Transverse colon (tissue), 4 donors: ENCODE measurements at regions not wholly inside any gene's neighbourhood (a gene's known extent, or its start where the extent isn't known, plus 50 kb on each side); places are given as distances from the start of the nearest gene placed in this dataset.
"Not testable (repeated sequence)": the region's sequence is repeated elsewhere in the genome, so short reads cannot be mapped to it uniquely, and the experiment has no call there.

Experiments used
- DNase-seq: peaks from one replicate; pipeline ENCODE4 v3.0.0-alpha.2; 2019
- H3K27ac ChIP-seq, 4 donors: fragments of 200-600 bp; sonication (generic); 2 replicates each; pipeline ENCODE4 v1.5.1; 2016 to 2018; ENCODE audit warnings: inconsistent platforms in 4 of 4
- H3K27me3 ChIP-seq: fragments of 200-600 bp; sonication (generic); 2 replicates; pipeline ENCODE4 v1.5.1; 2017; ENCODE audit warnings: inconsistent platforms
- H3K36me3 ChIP-seq, 4 donors: fragments of 200-600 bp; sonication (generic); 2 replicates each; pipeline ENCODE4 v1.5.1; 2017 to 2019; ENCODE audit warnings: inconsistent platforms in 4 of 4
- H3K4me1 ChIP-seq, 4 donors: fragments of 200-600 bp; sonication (generic); 2 replicates each; pipeline ENCODE4 v1.5.1; 2017 to 2020; ENCODE audit warnings: inconsistent platforms in 4 of 4
- H3K4me3 ChIP-seq, 4 donors: fragments of 200-600 bp; sonication (generic); 1 replicate in 1 of 4; 2 replicates in 3 of 4; pipeline versions ENCODE4 v1.5.1 to v1.6.1; 2017 to 2019; ENCODE audit warnings: inconsistent platforms in 4 of 4
- H3K9me3 ChIP-seq, 2 donors: fragments of 200-600 bp; sonication (generic); 2 replicates each; pipeline ENCODE4 v1.5.1; 2017 to 2019; ENCODE audit warnings: inconsistent platforms in 2 of 2
- EP300 ChIP-seq: sonication (generic); formaldehyde crosslinking; IDR thresholded peaks from one replicate; pipeline ENCODE4 v1.6.1; 2017; ENCODE audit warnings: antibody characterized with exemption, low read depth
- POLR2A ChIP-seq: fragments of 450-650 bp; IDR thresholded peaks from one replicate; pipeline ENCODE4 v1.6.1; 2016; ENCODE audit warnings: antibody characterized with exemption, mild to moderate bottlenecking, moderate library complexity
- POLR2AphosphoS5 ChIP-seq, 3 donors: sonication (generic); formaldehyde crosslinking; IDR thresholded peaks; one replicate each; pipeline ENCODE4 v1.6.1; 2016; ENCODE audit warnings: antibody characterized with exemption in 3 of 3
- WGBS, 2 donors: methylation state at CpG; one replicate each; pipeline ENCODE4 v1.1.5; 2018; ENCODE audit warnings: low coverage in 1 of 2; 5-methylcytosine and 5-hydroxymethylcytosine counted together
- in situ Hi-C, 4 donors: fragments of 200-750 bp; cut with MboI; loops; one replicate each; pipeline versions ENCODE4 v1.15.0 to v1.15.1; 2017; ENCODE audit warnings: low sequenced_read_pairs in 3 of 4, low pct_ligation_motif_present in 1 of 4, low pct_unique_long_range_greater_than_20kb in 1 of 4
- intact Hi-C: fragments of 100-400 bp; cut with DNase I; formaldehyde crosslinking; loops from one replicate; pipeline ENCODE4 v1.15.1; 2023; ENCODE audit warnings: low total_unique reads
- TF ChIP-seq, protein P1 (sequence below), 5 experiments: fragments of 200-600 bp in 3 of 5; fragments of 450-650 bp in 2 of 5; sonication (generic) in 3 of 5; IDR thresholded peaks; 1 replicate in 2 of 5; 2 replicates in 3 of 5; pipeline ENCODE4 v1.5.1; 2016 to 2017; ENCODE audit warnings: antibody characterized with exemption in 5 of 5, inconsistent platforms in 3 of 5, mild to moderate bottlenecking in 2 of 5, moderate library complexity in 1 of 5

GRCh38 chr16:31727553-31727952, 146.1 kb upstream of the ZNF267 start:
- Histone ChIP-seq H3K4me1 (no peaks in the 10 kb centered on the region), H3K4me3 (no peak overlapping the region), H3K27me3 (no peaks in the 10 kb centered on the region), H3K27ac (no peak overlapping the region), H3K9me3 (peaks cover 11 to 29% of the 10 kb centered on the region in 2 donors), H3K36me3 (peaks cover 0 to 82% (median 20%) of the 10 kb centered on the region in 4 donors)
- no peak for DNase-seq
- TF ChIP-seq POLR2A = no peak
- TF ChIP-seq POLR2AphosphoS5 (IDR thresholded peaks at IDR 0.05) = no peak
- no peak for TF ChIP-seq EP300
- TF ChIP-seq, protein P1, sequence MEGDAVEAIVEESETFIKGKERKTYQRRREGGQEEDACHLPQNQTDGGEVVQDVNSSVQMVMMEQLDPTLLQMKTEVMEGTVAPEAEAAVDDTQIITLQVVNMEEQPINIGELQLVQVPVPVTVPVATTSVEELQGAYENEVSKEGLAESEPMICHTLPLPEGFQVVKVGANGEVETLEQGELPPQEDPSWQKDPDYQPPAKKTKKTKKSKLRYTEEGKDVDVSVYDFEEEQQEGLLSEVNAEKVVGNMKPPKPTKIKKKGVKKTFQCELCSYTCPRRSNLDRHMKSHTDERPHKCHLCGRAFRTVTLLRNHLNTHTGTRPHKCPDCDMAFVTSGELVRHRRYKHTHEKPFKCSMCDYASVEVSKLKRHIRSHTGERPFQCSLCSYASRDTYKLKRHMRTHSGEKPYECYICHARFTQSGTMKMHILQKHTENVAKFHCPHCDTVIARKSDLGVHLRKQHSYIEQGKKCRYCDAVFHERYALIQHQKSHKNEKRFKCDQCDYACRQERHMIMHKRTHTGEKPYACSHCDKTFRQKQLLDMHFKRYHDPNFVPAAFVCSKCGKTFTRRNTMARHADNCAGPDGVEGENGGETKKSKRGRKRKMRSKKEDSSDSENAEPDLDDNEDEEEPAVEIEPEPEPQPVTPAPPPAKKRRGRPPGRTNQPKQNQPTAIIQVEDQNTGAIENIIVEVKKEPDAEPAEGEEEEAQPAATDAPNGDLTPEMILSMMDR (IDR thresholded peaks at IDR 0.05) = no peak
- in situ Hi-C loops (no loop called here), intact Hi-C loops (no loop called here)

- no peak overlapping the region for H3K27ac ChIP-seq
- H3K9me3 ChIP-seq = peaks cover 41 to 59% of the 10 kb centered on the region in 2 donors
- DNase-seq = no peak
- in situ Hi-C loops (no loop called here), intact Hi-C loops (no loop called here)
- H3K4me3 ChIP-seq = no peak overlapping the region
- H3K4me1 ChIP-seq = no peaks in the 10 kb centered on the region
- 97 to 100% methylated on average over 1 to 3 of the region's 3 CpGs for WGBS, 2 donors
- TF ChIP-seq, protein P1 (IDR thresholded peaks at IDR 0.05) = no peak
- no peak for TF ChIP-seq POLR2A
- no peak for TF ChIP-seq EP300
- TF ChIP-seq POLR2AphosphoS5 (IDR thresholded peaks at IDR 0.05) = no peak
- H3K27me3 ChIP-seq = no peaks in the 10 kb centered on the region
- peaks cover 0 to 91% (median 24%) of the 10 kb centered on the region in 4 donors for H3K36me3 ChIP-seq
Measured at GRCh38 chr16:31734265-31734664, 139.3 kb upstream of the ZNF267 start.

- H3K4me1 ChIP-seq, DNase-seq, H3K27me3 ChIP-seq, H3K27ac ChIP-seq, intact Hi-C loops, in situ Hi-C loops, H3K4me3 ChIP-seq: not testable (repeated sequence)
- peaks cover 82 to 89% of the 10 kb centered on the region in 2 donors for H3K9me3 ChIP-seq
- peaks cover 0 to 70% (median 27%) of the 10 kb centered on the region in 4 donors for H3K36me3 ChIP-seq
Measured at GRCh38 chr16:31745098-31745497, 128.5 kb upstream of the ZNF267 start.

- Histone ChIP-seq H3K9me3 (peaks cover 82 to 89% of the 10 kb centered on the region in 2 donors), H3K27ac (no peak overlapping the region), H3K36me3 (peaks cover 0 to 65% (median 27%) of the 10 kb centered on the region in 4 donors), H3K4me3 (no peak overlapping the region), H3K27me3 (no peaks in the 10 kb centered on the region), H3K4me1 (no peaks in the 10 kb centered on the region)
- no peak for DNase-seq
- 80 to 100% methylated on average over 2 of the region's 2 CpGs for WGBS, 2 donors
- in situ Hi-C loops = no loop called here
- intact Hi-C loops = no loop called here
- TF ChIP-seq POLR2A (no peak), EP300 (no peak), POLR2AphosphoS5 (IDR thresholded peaks at IDR 0.05) (no peak)
- TF ChIP-seq, protein P1 (IDR thresholded peaks at IDR 0.05) = no peak
Measured at GRCh38 chr16:31745900-31746299, 127.7 kb upstream of the ZNF267 start.

DNA sequence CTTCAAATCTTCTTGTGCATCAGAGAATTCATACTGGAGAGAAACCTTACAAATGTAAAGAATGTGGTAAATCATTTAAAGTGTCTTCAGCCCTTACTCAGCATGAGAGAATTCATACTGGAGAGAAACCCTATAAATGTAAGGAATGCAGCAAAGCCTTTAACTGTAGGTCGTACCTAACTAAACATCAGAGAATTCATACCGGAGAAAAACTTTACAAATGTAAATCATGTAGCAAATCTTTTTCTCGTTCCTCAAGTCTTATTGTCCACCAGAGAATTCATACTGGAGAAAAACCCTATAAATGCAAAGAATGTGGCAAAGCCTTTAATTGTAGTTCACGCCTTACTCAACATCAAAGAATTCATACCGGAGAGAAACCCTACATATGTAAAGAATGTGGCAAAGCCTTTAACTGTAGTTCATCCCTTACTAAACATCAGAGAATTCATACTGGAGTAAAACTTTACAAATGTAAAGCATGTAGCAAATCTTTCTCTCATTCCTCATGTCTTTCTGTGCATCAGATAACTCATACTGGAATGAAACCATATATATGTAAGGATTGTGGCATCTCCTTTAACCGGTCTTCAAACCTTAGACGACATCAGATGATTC, 118.5 kb upstream of the ZNF267 start:
- Histone ChIP-seq H3K27me3 (no peaks in the 10 kb centered on the region), H3K9me3 (peaks cover 93 to 94% of the 10 kb centered on the region in 2 donors), H3K27ac (no peak overlapping the region), H3K4me1 (no peaks in the 10 kb centered on the region), H3K4me3 (no peak overlapping the region), H3K36me3 (peaks cover 3 to 85% (median 39%) of the 10 kb centered on the region in 4 donors)
- in situ Hi-C loops = loop anchor here in 1 of 4 donors (25.0 kb wide), 1 partner anchor 157 kb away; no protein-coding TSS in a partner anchor
- WGBS, 2 donors = 94 to 97% methylated on average over 7 of the region's 7 CpGs
- no peak for TF ChIP-seq EP300
- no peak for DNase-seq
- intact Hi-C loops = no loop called here
